ENCODE measurements at regions not wholly inside any gene's neighbourhood (a gene's known extent, or its start where the extent isn't known, plus 50 kb on each side); places are given as distances from the start of the nearest gene placed in this dataset.
"Not testable (repeated sequence)": the region's sequence is repeated elsewhere in the genome, so short reads cannot be mapped to it uniquely, and the experiment has no call there.

- DNase-seq: no peak
Measured at GRCh38 chr4:126859872-126860271, 772.9 kb upstream of the INTU start.

GRCh38 chr4:126860308-126860707 is 772.4 kb upstream of the INTU start:
- DNase-seq: no peak

DNA sequence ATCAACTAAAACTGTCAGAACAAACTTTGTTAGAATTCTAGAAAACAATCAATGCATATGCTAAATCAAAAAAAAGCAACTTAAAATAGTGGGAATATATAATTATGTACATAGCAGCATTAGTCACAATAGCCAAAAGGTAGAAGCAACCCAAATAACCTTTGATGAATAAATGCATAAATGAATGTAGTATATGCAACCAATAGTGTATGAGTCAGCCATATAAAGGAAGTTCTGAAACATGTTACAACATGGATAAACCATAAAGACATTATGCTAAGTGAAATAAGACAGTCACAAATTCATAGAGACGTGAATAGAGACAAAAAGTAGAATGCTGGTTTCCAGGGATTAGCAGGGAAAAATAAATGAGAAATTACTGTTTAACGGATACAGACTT is 762.8 kb upstream of the INTU start:
- no peak for DNase-seq

DNA sequence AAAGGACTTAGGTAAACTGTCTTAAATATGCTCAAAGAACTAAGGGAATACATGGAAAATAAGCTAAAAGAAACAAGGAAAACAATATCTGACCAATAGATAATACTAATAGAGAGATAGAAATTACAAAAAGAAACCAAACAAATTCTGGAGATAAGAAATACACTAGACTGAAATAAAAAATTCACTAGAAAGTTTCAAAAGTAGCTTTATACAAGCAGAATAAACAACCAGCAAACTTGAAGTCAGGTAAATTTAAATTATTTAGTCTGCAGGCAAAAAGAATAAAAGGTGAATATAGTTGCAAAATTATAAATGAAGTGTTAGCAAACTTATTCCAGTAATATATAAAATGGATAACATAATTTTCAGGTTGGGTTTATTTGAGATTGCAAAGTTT is 760.9 kb upstream of the INTU start:
- no peak for DNase-seq

- no peak for DNase-seq
Measured at GRCh38 chr4:126874533-126874932, 758.2 kb upstream of the INTU start.

GRCh38 chr4:126888968-126889367 is 743.8 kb upstream of the INTU start:
- DNase-seq: no peak

DNA sequence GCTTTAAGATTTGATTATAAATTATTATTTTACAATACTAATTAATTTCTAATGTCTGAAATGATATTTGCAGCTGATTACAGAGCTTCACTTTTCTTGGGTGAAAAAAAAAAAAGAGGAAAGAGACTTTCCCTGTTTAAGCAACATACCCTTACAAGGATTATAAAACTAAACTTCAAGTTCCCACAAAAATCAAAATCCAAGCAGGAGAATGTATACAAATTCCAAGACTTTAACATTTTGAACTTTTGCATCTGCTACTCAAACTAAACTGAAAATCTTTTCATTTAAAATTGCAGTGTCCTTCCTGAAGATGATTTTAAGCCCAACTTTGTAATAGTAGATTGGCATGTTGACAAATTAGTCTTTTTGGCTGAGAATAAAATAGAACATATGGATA is 742.4 kb upstream of the INTU start:
- no peak for DNase-seq

GRCh38 chr4:126890994-126891393 is 741.8 kb upstream of the INTU start:
- DNase-seq: no peak

DNA sequence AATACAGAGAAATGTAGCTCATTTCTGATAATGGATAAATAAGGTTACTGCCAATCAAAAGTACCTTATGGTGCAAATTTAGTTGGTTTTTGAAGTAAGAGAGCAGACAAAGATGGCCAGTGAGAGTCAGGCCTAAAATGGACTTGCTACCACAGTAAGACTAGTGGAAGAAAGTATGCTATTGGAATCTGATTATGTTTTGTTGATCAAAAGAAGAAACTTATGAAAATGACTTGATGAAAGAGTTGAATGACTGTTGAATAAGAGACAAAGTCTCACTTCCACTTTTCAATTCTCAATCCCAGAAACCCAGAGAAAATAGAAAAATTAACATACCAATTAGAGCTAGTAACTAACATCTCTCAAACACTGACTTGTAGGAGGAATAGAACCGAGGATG is 737.8 kb upstream of the INTU start:
- no peak for DNase-seq

GRCh38 chr4:126895988-126896570 is 736.7 kb upstream of the INTU start:
- no peak for DNase-seq

GRCh38 chr4:126897038-126897437 is 735.7 kb upstream of the INTU start:
- DNase-seq: no peak

- DNase-seq: no peak
Measured at GRCh38 chr4:126898815-126899214, 733.9 kb upstream of the INTU start.

- no peak for DNase-seq
Measured at GRCh38 chr4:126899331-126899801, 733.4 kb upstream of the INTU start.

DNA sequence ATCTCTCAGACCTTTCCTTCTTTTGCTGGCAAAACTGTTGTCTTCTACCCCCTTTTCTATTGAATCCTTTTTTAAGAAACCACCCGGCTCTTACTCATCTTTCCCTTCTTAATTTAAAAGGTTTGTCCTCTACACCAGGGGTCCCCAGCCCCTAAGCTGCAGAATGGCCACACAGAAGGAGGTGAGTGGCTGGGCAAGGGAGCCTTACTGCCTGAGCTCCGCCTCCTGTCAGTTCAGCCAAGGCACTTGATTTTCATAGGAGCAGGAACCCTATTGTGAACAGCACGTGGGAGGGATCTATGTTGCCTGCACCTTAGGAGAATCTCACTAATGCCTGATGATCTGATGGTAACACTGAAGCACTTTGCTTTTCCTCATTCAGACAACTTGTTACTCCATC is 726.3 kb upstream of the INTU start:
- no peak for DNase-seq

- no peak for DNase-seq
Measured at GRCh38 chr4:126907389-126907788, 725.4 kb upstream of the INTU start.

- no peak for DNase-seq
Measured at GRCh38 chr4:126916049-126916625, 716.6 kb upstream of the INTU start.

- DNase-seq: no peak
Measured at GRCh38 chr4:126916626-126917140, 716.1 kb upstream of the INTU start.

GRCh38 chr4:126922328-126922938 is 710.3 kb upstream of the INTU start:
- DNase-seq: not testable (repeated sequence)

GRCh38 chr4:126924237-126924636 is 708.5 kb upstream of the INTU start:
- DNase-seq: no peak

DNA sequence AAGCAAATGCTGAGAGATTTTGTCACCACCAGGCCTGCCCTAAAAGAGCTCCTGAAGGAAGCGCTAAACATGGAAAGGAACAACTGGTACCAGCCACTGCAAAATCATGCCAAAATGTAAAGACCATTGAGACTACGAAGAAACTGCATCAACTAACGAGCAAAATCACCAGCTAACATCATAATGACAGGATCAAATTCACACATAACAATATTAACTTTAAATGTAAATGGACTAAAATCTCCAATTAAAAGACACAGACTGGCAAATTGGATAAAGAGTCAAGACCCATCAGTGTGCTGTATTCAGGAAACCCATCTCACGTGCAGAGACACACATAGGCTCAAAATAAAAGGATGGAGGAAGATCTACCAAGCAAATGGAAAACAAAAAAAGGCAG is 702.7 kb upstream of the INTU start:
- not testable (repeated sequence) for DNase-seq

- no peak for DNase-seq
Measured at GRCh38 chr4:126935801-126936200, 697.0 kb upstream of the INTU start.

DNA sequence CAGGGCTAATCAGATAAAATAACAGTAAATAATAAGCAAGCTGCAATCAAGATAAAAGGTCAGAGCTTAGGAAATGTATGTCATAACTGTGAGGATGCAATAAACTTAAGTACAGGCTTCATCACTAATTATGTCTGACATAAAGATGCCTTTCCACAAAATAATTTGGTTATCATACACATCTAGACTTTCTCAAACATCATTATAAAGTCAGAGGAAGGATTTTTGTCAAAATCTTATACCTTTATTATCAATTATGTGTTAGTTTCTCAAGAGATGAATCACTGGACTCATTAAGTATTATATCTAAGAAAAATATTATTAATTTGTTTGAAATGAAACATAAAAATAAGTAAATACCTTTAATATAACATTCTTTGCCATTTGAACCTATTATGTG is 695.4 kb upstream of the INTU start:
- DNase-seq: no peak

DNA sequence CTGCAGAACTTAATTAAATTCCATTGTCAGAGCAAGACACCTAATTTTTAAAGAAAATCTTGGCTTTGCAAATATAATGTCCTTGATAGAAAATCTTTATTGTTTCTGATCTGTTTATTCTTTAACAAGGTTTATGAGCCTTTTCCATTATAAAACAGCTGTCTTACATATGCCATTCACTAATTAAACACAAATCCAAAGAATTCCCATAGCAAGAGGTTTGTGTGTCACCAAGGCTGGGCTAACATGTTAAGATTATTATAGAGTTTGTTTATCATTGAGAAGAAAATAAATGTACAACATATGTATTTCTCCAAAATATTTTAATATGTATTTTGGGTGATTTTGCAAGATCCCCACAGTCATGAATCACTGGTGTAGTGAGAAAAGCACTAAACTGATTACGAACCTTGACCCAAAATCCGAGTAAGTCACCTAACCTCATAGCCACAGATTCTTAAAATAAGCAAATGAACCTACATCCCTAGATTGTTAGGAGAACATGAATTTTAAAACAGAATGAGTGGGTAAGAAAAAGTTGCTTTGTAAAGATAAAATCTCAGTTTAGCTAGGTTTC is 694.8 kb upstream of the INTU start:
- DNase-seq: no peak

Data from left kidney (tissue), 1 donor.